ENCODE measurements at regions not wholly inside any gene's neighbourhood (a gene's known extent, or its start where the extent isn't known, plus 50 kb on each side); places are given as distances from the start of the nearest gene placed in this dataset.

- TF ChIP-seq POLR2A (IDR thresholded peaks at IDR 0.05) (no peak), CTCF (IDR thresholded peaks at IDR 0.05) (no peak)
- H3K4me3 ChIP-seq, result no peak overlapping the region
- no peaks in the 10 kb centered on the region for H3K9me3 ChIP-seq
- no peak overlapping the region for H3K27ac ChIP-seq
- H3K27me3 ChIP-seq, result no peaks in the 10 kb centered on the region
- H3K4me1 ChIP-seq, result no peaks in the 10 kb centered on the region
- no peaks in the 10 kb centered on the region for H3K36me3 ChIP-seq
- DNase-seq, result no peak
Measured at GRCh38 chr16:9372934-9373890, 281.8 kb downstream of the HAPSTR1 start.

GRCh38 chr16:9374061-9374460 lies 282.6 kb downstream of the HAPSTR1 start:
- DNase-seq, result no peak
- Histone ChIP-seq H3K27ac (no peak overlapping the region), H3K36me3 (no peaks in the 10 kb centered on the region), H3K4me3 (no peak overlapping the region), H3K9me3 (no peaks in the 10 kb centered on the region), H3K4me1 (no peaks in the 10 kb centered on the region), H3K27me3 (no peaks in the 10 kb centered on the region)
- TF ChIP-seq CTCF (IDR thresholded peaks at IDR 0.05), result no peak
- no peak for TF ChIP-seq POLR2A (IDR thresholded peaks at IDR 0.05)

- no peak for DNase-seq
- Histone ChIP-seq H3K27me3 (no peaks in the 10 kb centered on the region), H3K27ac (no peak overlapping the region), H3K36me3 (no peaks in the 10 kb centered on the region), H3K9me3 (no peaks in the 10 kb centered on the region), H3K4me1 (no peaks in the 10 kb centered on the region), H3K4me3 (no peak overlapping the region)
- TF ChIP-seq POLR2A (IDR thresholded peaks at IDR 0.05) (no peak), CTCF (IDR thresholded peaks at IDR 0.05) (no peak)
Measured at GRCh38 chr16:9378876-9379275, 287.4 kb downstream of the HAPSTR1 start.

- Histone ChIP-seq H3K4me3 (no peak overlapping the region), H3K9me3 (no peaks in the 10 kb centered on the region), H3K27me3 (no peaks in the 10 kb centered on the region), H3K27ac (no peak overlapping the region), H3K36me3 (no peaks in the 10 kb centered on the region), H3K4me1 (no peaks in the 10 kb centered on the region)
- no peak for DNase-seq
- TF ChIP-seq CTCF (IDR thresholded peaks at IDR 0.05), result no peak
- no peak for TF ChIP-seq POLR2A (IDR thresholded peaks at IDR 0.05)
Measured at GRCh38 chr16:9380221-9380620, 288.8 kb downstream of the HAPSTR1 start.

- Histone ChIP-seq H3K27me3 (no peaks in the 10 kb centered on the region), H3K9me3 (no peaks in the 10 kb centered on the region), H3K36me3 (no peaks in the 10 kb centered on the region), H3K27ac (no peak overlapping the region), H3K4me1 (no peaks in the 10 kb centered on the region), H3K4me3 (no peak overlapping the region)
- TF ChIP-seq POLR2A (IDR thresholded peaks at IDR 0.05) (no peak), CTCF (IDR thresholded peaks at IDR 0.05) (no peak)
- no peak for DNase-seq
Measured at GRCh38 chr16:9381399-9381798, 290.0 kb downstream of the HAPSTR1 start.
